ENCODE measurements at regions not wholly inside any gene's neighbourhood (a gene's known extent, or its start where the extent isn't known, plus 50 kb on each side); places are given as distances from the start of the nearest gene placed in this dataset.

DNA sequence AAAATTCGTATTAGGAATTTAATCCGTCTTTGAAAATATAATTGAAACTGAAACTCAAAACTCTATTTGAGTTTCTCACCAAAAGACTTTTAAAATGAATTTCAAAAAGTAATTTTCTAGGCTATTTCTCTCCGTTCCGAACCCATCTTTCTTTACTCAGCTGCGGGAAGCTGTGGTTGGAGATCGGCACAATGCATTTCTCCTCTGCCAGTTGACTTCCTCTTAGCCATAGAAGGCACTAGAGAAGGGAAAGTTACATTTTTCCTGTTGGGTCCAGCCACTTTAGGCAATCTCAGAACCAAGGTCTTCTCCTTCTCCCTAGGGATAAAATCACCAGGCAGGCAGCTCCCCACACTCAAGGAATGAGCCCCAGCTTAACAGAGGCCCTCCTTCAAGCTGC lies 133.6 kb upstream of the COL1A2 start:
- TF ChIP-seq, protein P1, sequence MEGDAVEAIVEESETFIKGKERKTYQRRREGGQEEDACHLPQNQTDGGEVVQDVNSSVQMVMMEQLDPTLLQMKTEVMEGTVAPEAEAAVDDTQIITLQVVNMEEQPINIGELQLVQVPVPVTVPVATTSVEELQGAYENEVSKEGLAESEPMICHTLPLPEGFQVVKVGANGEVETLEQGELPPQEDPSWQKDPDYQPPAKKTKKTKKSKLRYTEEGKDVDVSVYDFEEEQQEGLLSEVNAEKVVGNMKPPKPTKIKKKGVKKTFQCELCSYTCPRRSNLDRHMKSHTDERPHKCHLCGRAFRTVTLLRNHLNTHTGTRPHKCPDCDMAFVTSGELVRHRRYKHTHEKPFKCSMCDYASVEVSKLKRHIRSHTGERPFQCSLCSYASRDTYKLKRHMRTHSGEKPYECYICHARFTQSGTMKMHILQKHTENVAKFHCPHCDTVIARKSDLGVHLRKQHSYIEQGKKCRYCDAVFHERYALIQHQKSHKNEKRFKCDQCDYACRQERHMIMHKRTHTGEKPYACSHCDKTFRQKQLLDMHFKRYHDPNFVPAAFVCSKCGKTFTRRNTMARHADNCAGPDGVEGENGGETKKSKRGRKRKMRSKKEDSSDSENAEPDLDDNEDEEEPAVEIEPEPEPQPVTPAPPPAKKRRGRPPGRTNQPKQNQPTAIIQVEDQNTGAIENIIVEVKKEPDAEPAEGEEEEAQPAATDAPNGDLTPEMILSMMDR (tag by site-specific recombination; IDR thresholded peaks at IDR 0.05) = no peak
- TF ChIP-seq TRIM28 (IDR thresholded peaks at IDR 0.05; ENCODE audit: borderline replicate concordance, low read length) = no peak
- TF ChIP-seq YY1 (tag by site-specific recombination; IDR thresholded peaks at IDR 0.05) = no peak
- TF ChIP-seq, protein P2, sequence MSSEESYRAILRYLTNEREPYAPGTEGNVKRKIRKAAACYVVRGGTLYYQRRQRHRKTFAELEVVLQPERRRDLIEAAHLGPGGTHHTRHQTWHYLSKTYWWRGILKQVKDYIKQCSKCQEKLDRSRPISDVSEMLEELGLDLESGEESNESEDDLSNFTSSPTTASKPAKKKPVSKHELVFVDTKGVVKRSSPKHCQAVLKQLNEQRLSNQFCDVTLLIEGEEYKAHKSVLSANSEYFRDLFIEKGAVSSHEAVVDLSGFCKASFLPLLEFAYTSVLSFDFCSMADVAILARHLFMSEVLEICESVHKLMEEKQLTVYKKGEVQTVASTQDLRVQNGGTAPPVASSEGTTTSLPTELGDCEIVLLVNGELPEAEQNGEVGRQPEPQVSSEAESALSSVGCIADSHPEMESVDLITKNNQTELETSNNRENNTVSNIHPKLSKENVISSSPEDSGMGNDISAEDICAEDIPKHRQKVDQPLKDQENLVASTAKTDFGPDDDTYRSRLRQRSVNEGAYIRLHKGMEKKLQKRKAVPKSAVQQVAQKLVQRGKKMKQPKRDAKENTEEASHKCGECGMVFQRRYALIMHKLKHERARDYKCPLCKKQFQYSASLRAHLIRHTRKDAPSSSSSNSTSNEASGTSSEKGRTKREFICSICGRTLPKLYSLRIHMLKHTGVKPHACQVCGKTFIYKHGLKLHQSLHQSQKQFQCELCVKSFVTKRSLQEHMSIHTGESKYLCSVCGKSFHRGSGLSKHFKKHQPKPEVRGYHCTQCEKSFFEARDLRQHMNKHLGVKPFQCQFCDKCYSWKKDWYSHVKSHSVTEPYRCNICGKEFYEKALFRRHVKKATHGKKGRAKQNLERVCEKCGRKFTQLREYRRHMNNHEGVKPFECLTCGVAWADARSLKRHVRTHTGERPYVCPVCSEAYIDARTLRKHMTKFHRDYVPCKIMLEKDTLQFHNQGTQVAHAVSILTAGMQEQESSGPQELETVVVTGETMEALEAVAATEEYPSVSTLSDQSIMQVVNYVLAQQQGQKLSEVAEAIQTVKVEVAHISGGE (tag by site-specific recombination; conservative IDR thresholded peaks at IDR 0.05; ENCODE audit: low read depth) = no peak
- TF ChIP-seq ZNF302 (tag by site-specific recombination; IDR thresholded peaks at IDR 0.05; ENCODE audit: low read depth) = no peak
- TF ChIP-seq ZNF510 (tag by site-specific recombination; IDR thresholded peaks at IDR 0.05; ENCODE audit: insufficient replicate concordance) = no peak
